HepG2 (cell line): ENCODE measurements at regions not wholly inside any gene's neighbourhood (a gene's known extent, or its start where the extent isn't known, plus 50 kb on each side); places are given as distances from the start of the nearest gene placed in this dataset.

ENCODE experiments used
- ATAC-seq: fragments of 200-7000 bp; cut with Tn5 transposase; 3 replicates; pipeline ENCODE4 v1.9.1; 2020; ENCODE audit warnings: mild to moderate bottlenecking, moderate library complexity
- BruUV-seq: library from RNA; stranded (reverse); fragments of 400-500 nt; replicated peaks from 2 replicates; lab custom pipeline; 2021; lab: Mats Ljungman, UMichigan
- CTCF ChIA-PET: fragments of 300-600 bp; formaldehyde crosslinking; extraction: SDS; loops from one replicate; lab custom pipeline; 2021; ENCODE audit warnings: low total read pairs, inconsistent platforms, low intra/inter-chr PET ratio; lab: Yijun Ruan, JAX
- POLR2A ChIA-PET: fragments of 350-600 bp; sonication (Branson Sonifier 250); formaldehyde crosslinking; loops from one replicate; lab custom pipeline; 2020; ENCODE audit warnings: antibody characterized with exemption, inconsistent platforms; lab: Yijun Ruan, JAX
- DNase-seq: peaks from one replicate; pipeline ENCODE4 v3.0.0-alpha.2; 2015; ENCODE audit warnings: low spot score
- FAIRE-seq: peaks from 3 replicates; lab custom pipeline; 2011; peaks lifted over from hg19 to GRCh38; lab: Jason Lieb, UNC
- H2AFZ ChIP-seq: one replicate; pipeline ENCODE4 v1.6.1; 2011; ENCODE audit warnings: low read length, inconsistent platforms
- H3K27ac ChIP-seq: fragments of 300-600 bp; 3 replicates; pipeline ENCODE4 v1.8.0; 2011; ENCODE audit warnings: mixed run types, mild to moderate bottlenecking, mixed read lengths, low read length, inconsistent platforms; ENCODE audit not compliant: insufficient read depth; ENCODE audit errors: extremely low read length
- H3K27me3 ChIP-seq, 2 experiments: fragments of 200-600 bp in 1 of 2; 2 replicates in 1 of 2; 3 replicates in 1 of 2; pipeline versions ENCODE4 v1.6.0 to v1.8.0; 2011; ENCODE audit warnings: low read length in 2 of 2, mild to moderate bottlenecking in 2 of 2, moderate library complexity in 2 of 2, inconsistent platforms in 1 of 2; ENCODE audit not compliant: insufficient read depth in 2 of 2, control insufficient read depth in 1 of 2
- H3K36me3 ChIP-seq, 2 experiments: fragments of 200-600 bp in 1 of 2; replicated peaks in 1 of 2; 2 replicates in 1 of 2; 3 replicates in 1 of 2; pipeline versions ENCODE4 v1.5.1 to v1.8.0; 2011; ENCODE audit warnings: low read length in 2 of 2, inconsistent platforms in 1 of 2; ENCODE audit not compliant: insufficient read depth in 2 of 2, control insufficient read depth in 1 of 2
- H3K4me1 ChIP-seq: 2 replicates; pipeline ENCODE4 v1.5.1; 2012; ENCODE audit warnings: low read length, inconsistent platforms; ENCODE audit not compliant: insufficient read depth
- H3K4me2 ChIP-seq: 2 replicates; pipeline ENCODE4 v1.6.0; 2011; ENCODE audit warnings: low read depth, low read length, inconsistent platforms
- H3K4me3 ChIP-seq, 3 experiments: fragments of 200-600 bp in 1 of 3; sonication (generic), shearing (Covaris generic) in 1 of 3; replicated peaks in 1 of 3; 2 replicates each; pipeline ENCODE4 v1.5.1; 2011 to 2016; ENCODE audit warnings: low read length in 3 of 3, inconsistent platforms in 2 of 3, low read depth in 2 of 3, mild to moderate bottlenecking in 2 of 3, control low read depth in 1 of 3, mixed read lengths in 1 of 3; ENCODE audit not compliant: insufficient read depth in 1 of 3
- H3K79me2 ChIP-seq: one replicate; pipeline ENCODE4 v1.6.1; 2011; ENCODE audit warnings: low read length, inconsistent platforms; ENCODE audit not compliant: insufficient read depth
- H3K9ac ChIP-seq: 2 replicates; pipeline ENCODE4 v1.6.0; 2011; ENCODE audit warnings: mild to moderate bottlenecking, low read depth, low read length, inconsistent platforms; ENCODE audit not compliant: insufficient read depth
- H3K9me3 ChIP-seq: 2 replicates; pipeline ENCODE4 v1.5.1; 2012; ENCODE audit warnings: mild to moderate bottlenecking, low read length
- H4K20me1 ChIP-seq: 2 replicates; pipeline ENCODE4 v1.6.0; 2011; ENCODE audit warnings: inconsistent platforms, mild to moderate bottlenecking, low read length, moderate library complexity; ENCODE audit not compliant: insufficient read depth
- ASH2L ChIP-seq: fragments of 300-600, 200-600 bp; sonication (generic); IDR thresholded peaks from 2 replicates; pipeline ENCODE4 v1.7.0; 2017; ENCODE audit warnings: low read depth, mild to moderate bottlenecking, moderate library complexity, mixed read lengths, low read length; ENCODE audit not compliant: insufficient read length
- ETV6 ChIP-seq: sonication (generic); formaldehyde crosslinking; conservative IDR thresholded peaks from 2 replicates; pipeline ENCODE4 v1.4.0; 2020; ENCODE audit warnings: missing genetic modification reagents
- GFI1 ChIP-seq: sonication (generic); formaldehyde crosslinking; IDR thresholded peaks from 2 replicates; pipeline ENCODE4 v1.5.0; 2020; ENCODE audit warnings: missing genetic modification reagents, mild to moderate bottlenecking, borderline replicate concordance
- HHEX ChIP-seq: IDR thresholded peaks from 2 replicates; pipeline ENCODE4 v1.6.1; 2016; ENCODE audit warnings: control low read depth
- HNF4G ChIP-seq, 2 experiments: sonication (generic) in 1 of 2; formaldehyde crosslinking in 1 of 2; IDR thresholded peaks; 2 replicates each; pipeline versions ENCODE4 v1.4.0 to v1.6.1; 2011 to 2020; ENCODE audit warnings: borderline replicate concordance in 2 of 2, low read depth in 2 of 2, mild to moderate bottlenecking in 2 of 2, low read length in 1 of 2, missing genetic modification reagents in 1 of 2, moderate library complexity in 1 of 2
- HNRNPL ChIP-seq: fragments of 200-400 bp; formaldehyde crosslinking; IDR thresholded peaks from 2 replicates; pipeline ENCODE4 v1.6.1; 2017; ENCODE audit warnings: mild to moderate bottlenecking, low read depth, low read length
- ISL2 ChIP-seq: sonication (generic); formaldehyde crosslinking; IDR thresholded peaks from 2 replicates; pipeline ENCODE4 v1.5.0; 2020; ENCODE audit warnings: missing genetic modification reagents
- KMT2B ChIP-seq: IDR thresholded peaks from 2 replicates; pipeline ENCODE4 v1.6.1; 2016; ENCODE audit warnings: missing genetic modification reagents, missing compliant biosample characterization
- MEF2D ChIP-seq: sonication (generic); formaldehyde crosslinking; IDR thresholded peaks from 2 replicates; pipeline ENCODE4 v1.5.1; 2020; ENCODE audit warnings: mild to moderate bottlenecking, missing genetic modification reagents
- RAD21 ChIP-seq: fragments of 450-650 bp; formaldehyde crosslinking; IDR thresholded peaks from 2 replicates; pipeline ENCODE4 v1.5.0; 2020; ENCODE audit warnings: mild to moderate bottlenecking
- TOPORS ChIP-seq: sonication (generic); formaldehyde crosslinking; IDR thresholded peaks from 2 replicates; pipeline ENCODE4 v1.8.0; 2023; ENCODE audit warnings: mild to moderate bottlenecking, missing genetic modification reagents
- ZBTB8A ChIP-seq: sonication (generic); formaldehyde crosslinking; IDR thresholded peaks from 2 replicates; pipeline ENCODE4 v1.4.0; 2020; ENCODE audit warnings: mild to moderate bottlenecking, low read depth, missing genetic modification reagents, borderline replicate concordance
- ZNF180 ChIP-seq: sonication (generic); formaldehyde crosslinking; IDR thresholded peaks from 2 replicates; pipeline ENCODE4 v1.4.0; 2020; ENCODE audit warnings: low read depth, missing genetic modification reagents, borderline replicate concordance
- ZNF333 ChIP-seq: sonication (generic); formaldehyde crosslinking; IDR thresholded peaks from 2 replicates; pipeline ENCODE4 v1.4.0; 2020; ENCODE audit warnings: mild to moderate bottlenecking, missing genetic modification reagents, borderline replicate concordance
- ZNF354B ChIP-seq: sonication (generic); formaldehyde crosslinking; IDR thresholded peaks from 2 replicates; pipeline ENCODE4 v1.8.0; 2022; ENCODE audit warnings: mild to moderate bottlenecking, missing genetic modification reagents
- WGBS: methylation state at CpG from one replicate; pipeline ENCODE4 v1.1.6; 2017; ENCODE audit warnings: low lambda C conversion rate; 5-methylcytosine and 5-hydroxymethylcytosine counted together
- in situ Hi-C: cut with HindIII; loops from 2 replicates; pipeline ENCODE4 v1.10.0; 2017; ENCODE audit warnings: low pct_unique_long_range_greater_than_20kb; ENCODE audit not compliant: extremely low pct_ligation_motif_present
- intact Hi-C: fragments of 100-400 bp; cut with micrococcal nuclease; formaldehyde crosslinking; loops from one replicate; pipeline ENCODE4 v1.10.0; 2022; ENCODE audit not compliant: unreplicated experiment
- TF ChIP-seq, protein P1 (sequence below): sonication (generic); formaldehyde crosslinking; IDR thresholded peaks from 2 replicates; pipeline ENCODE4 v1.4.0; 2020; ENCODE audit warnings: missing genetic modification reagents
- TF ChIP-seq, protein P2 (sequence below): sonication (generic); formaldehyde crosslinking; IDR thresholded peaks from 2 replicates; pipeline ENCODE4 v1.8.1; 2023; ENCODE audit warnings: mild to moderate bottlenecking, inconsistent platforms, moderate library complexity, missing genetic modification reagents, borderline replicate concordance
- TF ChIP-seq, protein P3 (sequence below): sonication (generic); formaldehyde crosslinking; IDR thresholded peaks from 2 replicates; pipeline ENCODE4 v1.5.0; 2020; ENCODE audit warnings: mild to moderate bottlenecking, missing genetic modification reagents

DNA sequence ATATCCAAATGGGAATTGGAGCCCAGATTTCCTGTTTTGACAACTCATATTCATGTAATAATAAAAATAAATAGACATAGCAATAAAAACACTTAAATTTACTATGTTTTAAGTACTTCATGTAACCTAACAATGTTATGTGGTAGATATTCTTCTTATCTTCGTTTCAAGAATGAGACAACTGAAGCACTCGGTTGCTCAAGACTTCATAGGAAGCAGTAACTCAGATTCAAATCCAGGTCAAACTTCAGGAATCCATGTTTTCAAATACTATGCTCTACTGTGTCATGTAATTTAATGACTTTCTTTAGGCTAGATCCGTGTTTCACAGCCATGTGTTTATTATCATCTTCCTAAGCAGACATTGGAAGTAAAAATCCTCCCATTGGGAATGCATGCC, 492.2 kb downstream of the CNTN3 start:
- Histone ChIP-seq H3K4me2 (no peak overlapping the region), H3K36me3 (no peaks in the 10 kb centered on the region), H2AFZ (no peak overlapping the region), H3K4me3 (no peak overlapping the region), H3K4me1 (no peaks in the 10 kb centered on the region), H3K79me2 (no peaks in the 10 kb centered on the region), H3K27ac (no peak overlapping the region), H3K9ac (no peak overlapping the region), H4K20me1 (no peaks in the 10 kb centered on the region), H3K27me3 (no peaks in the 10 kb centered on the region), H3K9me3 (peaks cover 48% of the 10 kb centered on the region)
- TF ChIP-seq RAD21 (CRISPR knock-in tag) (no peak), ZNF333 (no peak), ZNF180 (CRISPR knock-in tag) (no peak), GFI1 (CRISPR knock-in tag) (no peak), MEF2D (CRISPR knock-in tag) (no peak), KMT2B (CRISPR knock-in tag) (no peak), ISL2 (CRISPR knock-in tag) (no peak), HNRNPL (no peak), ZBTB8A (no peak), ETV6 (CRISPR knock-in tag) (no peak), HNF4G (IDR thresholded peaks at IDR 0.05; ENCODE audit: borderline replicate concordance, low read depth, low read length) (no peak), HNF4G (CRISPR knock-in tag; IDR thresholded peaks at IDR 0.05; ENCODE audit: borderline replicate concordance, low read depth) (no peak), ASH2L (no peak), ZNF354B (CRISPR knock-in tag) (no peak), TOPORS (no peak), HHEX (CRISPR knock-in tag) (no peak)
- TF ChIP-seq, protein P1, sequence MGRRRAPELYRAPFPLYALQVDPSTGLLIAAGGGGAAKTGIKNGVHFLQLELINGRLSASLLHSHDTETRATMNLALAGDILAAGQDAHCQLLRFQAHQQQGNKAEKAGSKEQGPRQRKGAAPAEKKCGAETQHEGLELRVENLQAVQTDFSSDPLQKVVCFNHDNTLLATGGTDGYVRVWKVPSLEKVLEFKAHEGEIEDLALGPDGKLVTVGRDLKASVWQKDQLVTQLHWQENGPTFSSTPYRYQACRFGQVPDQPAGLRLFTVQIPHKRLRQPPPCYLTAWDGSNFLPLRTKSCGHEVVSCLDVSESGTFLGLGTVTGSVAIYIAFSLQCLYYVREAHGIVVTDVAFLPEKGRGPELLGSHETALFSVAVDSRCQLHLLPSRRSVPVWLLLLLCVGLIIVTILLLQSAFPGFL (CRISPR knock-in tag): no peak
- TF ChIP-seq, protein P2, sequence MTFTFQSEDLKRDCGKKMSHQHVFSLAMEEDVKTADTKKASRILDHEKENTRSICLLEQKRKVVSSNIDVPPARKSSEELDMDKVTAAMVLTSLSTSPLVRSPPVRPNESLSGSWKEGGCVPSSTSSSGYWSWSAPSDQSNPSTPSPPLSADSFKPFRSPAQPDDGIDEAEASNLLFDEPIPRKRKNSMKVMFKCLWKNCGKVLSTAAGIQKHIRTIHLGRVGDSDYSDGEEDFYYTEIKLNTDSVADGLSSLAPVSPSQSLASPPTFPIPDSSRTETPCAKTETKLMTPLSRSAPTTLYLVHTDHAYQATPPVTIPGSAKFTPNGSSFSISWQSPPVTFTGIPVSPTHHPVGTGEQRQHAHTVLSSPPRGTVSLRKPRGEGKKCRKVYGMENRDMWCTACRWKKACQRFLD (CRISPR knock-in tag): no peak
- TF ChIP-seq, protein P3, sequence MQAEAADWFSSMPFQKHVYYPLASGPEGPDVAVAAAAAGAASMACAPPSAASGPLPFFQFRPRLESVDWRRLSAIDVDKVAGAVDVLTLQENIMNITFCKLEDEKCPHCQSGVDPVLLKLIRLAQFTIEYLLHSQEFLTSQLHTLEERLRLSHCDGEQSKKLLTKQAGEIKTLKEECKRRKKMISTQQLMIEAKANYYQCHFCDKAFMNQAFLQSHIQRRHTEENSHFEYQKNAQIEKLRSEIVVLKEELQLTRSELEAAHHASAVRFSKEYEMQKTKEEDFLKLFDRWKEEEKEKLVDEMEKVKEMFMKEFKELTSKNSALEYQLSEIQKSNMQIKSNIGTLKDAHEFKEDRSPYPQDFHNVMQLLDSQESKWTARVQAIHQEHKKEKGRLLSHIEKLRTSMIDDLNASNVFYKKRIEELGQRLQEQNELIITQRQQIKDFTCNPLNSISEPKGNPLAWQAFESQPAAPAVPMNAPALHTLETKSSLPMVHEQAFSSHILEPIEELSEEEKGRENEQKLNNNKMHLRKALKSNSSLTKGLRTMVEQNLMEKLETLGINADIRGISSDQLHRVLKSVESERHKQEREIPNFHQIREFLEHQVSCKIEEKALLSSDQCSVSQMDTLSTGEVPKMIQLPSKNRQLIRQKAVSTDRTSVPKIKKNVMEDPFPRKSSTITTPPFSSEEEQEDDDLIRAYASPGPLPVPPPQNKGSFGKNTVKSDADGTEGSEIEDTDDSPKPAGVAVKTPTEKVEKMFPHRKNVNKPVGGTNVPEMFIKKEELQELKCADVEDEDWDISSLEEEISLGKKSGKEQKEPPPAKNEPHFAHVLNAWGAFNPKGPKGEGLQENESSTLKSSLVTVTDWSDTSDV (CRISPR knock-in tag): no peak
- CTCF ChIA-PET: no interaction called here
- no peak for ATAC-seq
- no peak for DNase-seq
- FAIRE-seq: no peak
- intact Hi-C loops (no loop called here), in situ Hi-C loops (no loop called here)
- 0% methylated on average over 3 of the region's 3 CpGs for WGBS
- POLR2A ChIA-PET: no interaction called here
- BruUV-seq: no TSS peak
